Suprapubic skin (tissue), 4 donors: ENCODE measurements at regions not wholly inside any gene's neighbourhood (a gene's known extent, or its start where the extent isn't known, plus 50 kb on each side); places are given as distances from the start of the nearest gene placed in this dataset.

Experiments
- EP300 ChIP-seq: sonication (generic); formaldehyde crosslinking; IDR thresholded peaks from one replicate; pipeline ENCODE4 v1.6.1; 2017; ENCODE audit warnings: antibody characterized with exemption
- POLR2A ChIP-seq, 2 donors: fragments of 450-650 bp; IDR thresholded peaks; one replicate each; pipeline ENCODE4 v1.6.1; 2017; ENCODE audit warnings: antibody characterized with exemption in 2 of 2, mild to moderate bottlenecking in 2 of 2, moderate library complexity in 2 of 2
- POLR2AphosphoS5 ChIP-seq, 3 donors: sonication (generic); formaldehyde crosslinking; IDR thresholded peaks; one replicate each; pipeline ENCODE4 v1.6.1; 2017; ENCODE audit warnings: antibody characterized with exemption in 3 of 3
- TF ChIP-seq, protein P1 (sequence below), 2 donors: fragments of 200-600 bp in 1 of 2; fragments of 450-650 bp in 1 of 2; sonication (generic) in 1 of 2; IDR thresholded peaks; one replicate each; pipeline ENCODE4 v1.5.1; 2016 to 2019; ENCODE audit warnings: antibody characterized with exemption in 2 of 2, mild to moderate bottlenecking in 1 of 2, moderate library complexity in 1 of 2

DNA sequence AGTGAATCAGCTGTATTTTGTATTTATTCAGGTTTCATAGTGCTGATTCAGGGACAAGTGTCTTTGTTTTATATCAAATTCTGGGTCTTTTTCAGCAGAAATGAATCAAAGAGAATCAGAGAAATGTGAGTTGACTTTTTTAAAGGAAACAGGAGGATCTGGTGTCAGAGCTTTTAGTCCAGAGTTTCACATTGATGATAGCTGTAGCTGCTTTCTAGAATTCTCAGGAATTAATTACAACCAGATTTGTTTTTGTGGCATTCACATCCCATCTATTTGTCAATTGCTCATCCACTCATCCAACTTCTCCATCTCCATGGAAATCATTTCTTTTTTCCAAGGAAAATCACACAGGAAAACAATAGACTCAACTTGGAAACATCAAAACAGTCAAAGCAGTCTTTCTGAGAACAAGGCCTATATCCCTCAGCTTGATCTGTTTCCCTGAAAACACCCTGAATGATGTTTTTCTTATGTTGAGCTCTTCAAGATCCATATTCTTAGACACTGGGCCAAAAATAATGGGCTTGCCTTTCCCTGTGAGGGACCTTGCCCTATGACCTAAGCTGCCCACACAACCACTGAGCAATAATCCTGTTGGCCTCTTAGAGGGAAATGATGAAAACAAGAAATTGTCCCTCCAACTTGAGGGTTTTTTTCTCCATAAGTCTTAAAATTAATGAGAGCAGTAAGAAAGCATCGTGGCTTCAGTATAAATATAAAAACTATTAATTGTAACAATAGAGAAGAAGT lies 249.5 kb upstream of the FN1 start:
- TF ChIP-seq, protein P1, sequence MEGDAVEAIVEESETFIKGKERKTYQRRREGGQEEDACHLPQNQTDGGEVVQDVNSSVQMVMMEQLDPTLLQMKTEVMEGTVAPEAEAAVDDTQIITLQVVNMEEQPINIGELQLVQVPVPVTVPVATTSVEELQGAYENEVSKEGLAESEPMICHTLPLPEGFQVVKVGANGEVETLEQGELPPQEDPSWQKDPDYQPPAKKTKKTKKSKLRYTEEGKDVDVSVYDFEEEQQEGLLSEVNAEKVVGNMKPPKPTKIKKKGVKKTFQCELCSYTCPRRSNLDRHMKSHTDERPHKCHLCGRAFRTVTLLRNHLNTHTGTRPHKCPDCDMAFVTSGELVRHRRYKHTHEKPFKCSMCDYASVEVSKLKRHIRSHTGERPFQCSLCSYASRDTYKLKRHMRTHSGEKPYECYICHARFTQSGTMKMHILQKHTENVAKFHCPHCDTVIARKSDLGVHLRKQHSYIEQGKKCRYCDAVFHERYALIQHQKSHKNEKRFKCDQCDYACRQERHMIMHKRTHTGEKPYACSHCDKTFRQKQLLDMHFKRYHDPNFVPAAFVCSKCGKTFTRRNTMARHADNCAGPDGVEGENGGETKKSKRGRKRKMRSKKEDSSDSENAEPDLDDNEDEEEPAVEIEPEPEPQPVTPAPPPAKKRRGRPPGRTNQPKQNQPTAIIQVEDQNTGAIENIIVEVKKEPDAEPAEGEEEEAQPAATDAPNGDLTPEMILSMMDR (IDR thresholded peaks at IDR 0.05): no peak
- no peak for TF ChIP-seq POLR2A (IDR thresholded peaks at IDR 0.05)
- TF ChIP-seq POLR2AphosphoS5 (IDR thresholded peaks at IDR 0.05): no peak
- TF ChIP-seq EP300: no peak
